ENCODE measurements at regions not wholly inside any gene's neighbourhood (a gene's known extent, or its start where the extent isn't known, plus 50 kb on each side); places are given as distances from the start of the nearest gene placed in this dataset.

DNA sequence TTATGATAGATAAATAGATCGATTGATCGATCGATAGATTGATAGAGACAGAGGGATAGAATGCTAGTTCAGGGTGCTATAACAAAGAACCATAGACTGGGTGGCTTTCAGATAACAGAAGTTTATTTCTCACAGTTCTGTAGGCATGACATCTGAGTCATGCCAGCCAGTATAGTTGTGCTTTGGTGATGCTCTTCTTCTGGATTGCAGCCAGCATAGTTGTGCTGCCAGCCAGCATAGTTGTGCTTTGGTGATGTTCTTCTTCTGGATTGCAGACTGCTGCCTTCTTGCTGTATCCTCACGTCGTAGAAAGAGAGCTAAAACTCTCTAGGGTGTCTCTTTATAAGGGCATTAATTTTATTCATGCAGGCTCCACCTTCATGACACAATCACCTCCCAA, 860.8 kb downstream of the BRINP3 start:
- no peak overlapping the region for H3K4me3 ChIP-seq (ENCODE audit: low read depth, low read length)
- TF ChIP-seq, protein P1, sequence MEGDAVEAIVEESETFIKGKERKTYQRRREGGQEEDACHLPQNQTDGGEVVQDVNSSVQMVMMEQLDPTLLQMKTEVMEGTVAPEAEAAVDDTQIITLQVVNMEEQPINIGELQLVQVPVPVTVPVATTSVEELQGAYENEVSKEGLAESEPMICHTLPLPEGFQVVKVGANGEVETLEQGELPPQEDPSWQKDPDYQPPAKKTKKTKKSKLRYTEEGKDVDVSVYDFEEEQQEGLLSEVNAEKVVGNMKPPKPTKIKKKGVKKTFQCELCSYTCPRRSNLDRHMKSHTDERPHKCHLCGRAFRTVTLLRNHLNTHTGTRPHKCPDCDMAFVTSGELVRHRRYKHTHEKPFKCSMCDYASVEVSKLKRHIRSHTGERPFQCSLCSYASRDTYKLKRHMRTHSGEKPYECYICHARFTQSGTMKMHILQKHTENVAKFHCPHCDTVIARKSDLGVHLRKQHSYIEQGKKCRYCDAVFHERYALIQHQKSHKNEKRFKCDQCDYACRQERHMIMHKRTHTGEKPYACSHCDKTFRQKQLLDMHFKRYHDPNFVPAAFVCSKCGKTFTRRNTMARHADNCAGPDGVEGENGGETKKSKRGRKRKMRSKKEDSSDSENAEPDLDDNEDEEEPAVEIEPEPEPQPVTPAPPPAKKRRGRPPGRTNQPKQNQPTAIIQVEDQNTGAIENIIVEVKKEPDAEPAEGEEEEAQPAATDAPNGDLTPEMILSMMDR (IDR thresholded peaks at IDR 0.05; ENCODE audit: low read depth, low read length) = no peak

DNA sequence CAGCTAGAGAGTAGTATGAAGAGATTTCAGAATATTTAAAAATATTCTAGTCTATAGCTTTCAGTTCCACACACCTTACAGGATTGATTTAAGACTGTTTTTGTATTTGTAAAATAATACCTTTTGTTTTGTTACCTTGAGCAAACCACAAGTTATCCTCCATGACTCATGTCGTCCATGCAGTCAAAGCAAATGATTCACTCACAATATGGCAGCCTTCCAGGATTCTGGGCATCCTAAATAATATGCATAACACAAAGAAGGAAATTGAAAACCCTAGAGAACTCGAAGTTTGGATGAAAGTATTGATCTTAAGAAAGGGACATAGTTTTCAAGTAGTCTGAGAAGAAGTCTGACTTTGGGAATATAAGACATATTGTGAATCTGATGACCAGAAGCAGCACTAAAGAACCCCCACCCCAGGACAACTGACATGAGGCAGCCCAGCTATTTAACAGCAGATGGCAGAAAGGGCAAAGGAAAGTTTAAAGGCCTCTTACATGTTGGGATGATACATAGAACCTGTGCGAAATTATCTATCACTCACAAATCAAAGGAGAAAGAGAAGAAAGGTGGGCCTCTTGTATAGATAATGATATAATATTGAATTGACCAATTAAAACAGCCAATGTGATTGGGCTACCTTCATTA, 857.9 kb downstream of the BRINP3 start:
- H3K4me3 ChIP-seq (ENCODE audit: low read depth, low read length) = no peak overlapping the region
- TF ChIP-seq, protein P1 (IDR thresholded peaks at IDR 0.05; ENCODE audit: low read depth, low read length) = no peak

DNA sequence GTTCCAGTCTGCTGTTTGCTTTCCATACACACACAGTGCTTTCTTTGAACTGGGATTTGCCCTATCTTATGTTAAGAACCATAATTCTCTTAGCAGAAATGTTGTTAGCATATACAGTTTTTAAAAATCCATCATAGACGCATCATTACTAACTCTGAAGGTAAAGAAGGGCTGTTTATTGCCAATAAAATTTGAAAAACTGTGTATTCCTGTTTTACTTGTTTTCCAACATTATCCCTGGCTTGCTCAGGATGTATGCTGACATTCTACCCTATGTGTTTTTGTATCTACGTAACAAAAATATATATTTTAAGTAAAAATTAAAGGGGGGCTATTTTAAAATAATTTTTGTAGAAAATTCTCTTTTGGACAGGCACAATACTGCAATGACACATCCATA, 857.2 kb downstream of the BRINP3 start:
- H3K4me3 ChIP-seq (ENCODE audit: low read depth, low read length) = no peak overlapping the region

DNA sequence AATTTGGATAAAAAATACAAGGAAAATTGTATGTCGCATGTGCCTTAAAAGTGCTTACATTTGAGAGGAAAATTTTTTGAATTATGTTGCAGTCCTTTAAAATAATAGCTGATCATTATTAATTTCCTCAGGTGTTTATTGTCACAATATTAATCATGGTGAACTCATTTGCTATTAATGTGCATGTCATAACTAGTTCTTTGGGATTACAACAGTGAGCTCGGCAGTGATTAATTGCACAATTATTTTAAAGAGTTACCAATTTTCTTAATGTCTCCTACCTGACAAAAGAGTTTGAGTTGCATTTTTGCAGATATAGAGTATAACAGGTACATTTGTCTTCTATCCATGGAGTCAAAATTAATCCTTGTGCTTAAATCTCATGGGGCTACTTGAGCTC, 854.3 kb downstream of the BRINP3 start:
- H3K4me3 ChIP-seq (ENCODE audit: low read depth, low read length) = no peak overlapping the region
- TF ChIP-seq, protein P1 (IDR thresholded peaks at IDR 0.05; ENCODE audit: low read depth, low read length) = no peak

More for the DNA sequence above, 857.2 kb downstream of the BRINP3 start:
- TF ChIP-seq, protein P1 (IDR thresholded peaks at IDR 0.05; ENCODE audit: low read depth, low read length) = no peak

DNA sequence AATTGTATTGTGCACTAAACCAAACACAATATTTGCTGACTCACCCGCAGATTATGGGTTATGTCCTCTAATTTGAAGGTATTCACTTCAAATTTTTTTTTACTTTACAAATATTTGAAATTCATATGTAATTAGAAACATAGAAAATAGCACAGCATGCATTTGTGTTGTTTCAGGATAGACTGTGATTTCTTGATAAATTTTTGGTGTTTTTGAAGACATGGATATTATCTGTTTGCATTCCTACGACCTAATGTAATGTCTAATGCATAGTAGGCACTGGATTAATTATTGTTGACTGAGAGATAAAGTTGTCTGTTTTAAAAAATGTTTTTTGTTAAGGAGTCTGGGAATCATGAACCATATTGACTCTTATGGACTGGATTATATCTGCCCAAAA, 850.2 kb downstream of the BRINP3 start:
- TF ChIP-seq, protein P1 (IDR thresholded peaks at IDR 0.05; ENCODE audit: low read depth, low read length) = no peak
- no peak overlapping the region for H3K4me3 ChIP-seq (ENCODE audit: low read depth, low read length)

DNA sequence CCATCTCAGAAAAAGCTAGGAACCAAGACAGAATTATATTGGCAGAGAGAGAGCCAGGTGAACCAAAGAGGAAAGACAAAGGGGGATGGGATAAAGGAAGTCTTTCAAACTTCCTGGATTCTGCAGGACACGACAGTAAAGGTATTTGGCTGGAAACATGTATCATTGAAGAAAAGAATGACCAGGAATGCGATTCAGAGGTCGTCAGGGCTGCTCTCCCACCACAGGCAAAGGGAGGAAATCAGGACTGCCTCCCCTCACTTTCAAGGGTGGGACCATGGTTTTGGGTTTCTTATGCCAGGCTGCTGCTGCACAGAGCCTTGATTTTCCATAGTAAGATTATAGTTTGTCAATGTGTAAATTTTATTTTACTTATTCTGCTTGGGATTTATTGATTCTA, 848.8 kb downstream of the BRINP3 start:
- TF ChIP-seq, protein P1 (IDR thresholded peaks at IDR 0.05; ENCODE audit: low read depth, low read length) = no peak
- H3K4me3 ChIP-seq (ENCODE audit: low read depth, low read length) = no peak overlapping the region

DNA sequence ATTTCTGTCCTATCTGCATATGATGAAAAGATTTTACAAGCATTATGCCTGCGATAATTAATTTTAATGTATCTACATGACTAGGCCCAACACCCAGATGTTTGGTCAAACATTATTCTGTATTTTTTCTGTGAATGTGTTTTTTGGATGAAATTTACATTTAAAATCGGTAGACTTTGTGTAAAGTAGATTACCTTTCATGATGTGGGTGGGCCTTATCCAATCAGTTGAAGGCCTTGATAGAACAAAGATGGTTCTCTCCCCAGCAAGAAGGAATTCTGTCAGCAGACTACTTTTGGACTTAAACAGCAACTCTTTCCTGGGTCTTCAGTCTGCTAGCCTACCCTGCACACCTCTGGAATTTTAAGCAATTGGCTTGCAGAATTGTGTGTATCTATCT, 844.0 kb downstream of the BRINP3 start:
- TF ChIP-seq, protein P1 (IDR thresholded peaks at IDR 0.05; ENCODE audit: low read depth, low read length) = no peak
- H3K4me3 ChIP-seq (ENCODE audit: low read depth, low read length) = no peak overlapping the region

Measured in WI38 (cell line).